HL-60/S4 treated with retinoic acid at 250 ng/mL for 4 days and 3 days (cell line): ENCODE measurements at regions not wholly inside any gene's neighbourhood (a gene's known extent, or its start where the extent isn't known, plus 50 kb on each side); places are given as distances from the start of the nearest gene placed in this dataset.

Source experiments
- in situ Hi-C: fragments of 300-500 bp; cut with MboI; formaldehyde crosslinking; loops from 2 replicates; pipeline ENCODE4 v1.7.0; 2022; ENCODE audit warnings: low sequenced_read_pairs

- in situ Hi-C loops: no loop called here
These were observed 204.2 kb upstream of the FOXF1 start for GRCh38 chr16:86306011-86306644.

- in situ Hi-C loops: no loop called here
These were observed 203.4 kb upstream of the FOXF1 start for GRCh38 chr16:86306811-86307513.

- in situ Hi-C loops: no loop called here
These were observed 202.8 kb upstream of the FOXF1 start for GRCh38 chr16:86307514-86307903.

GRCh38 chr16:86308514-86308913 is 201.8 kb upstream of the FOXF1 start:
- in situ Hi-C loops: no loop called here

GRCh38 chr16:86313631-86314030 is 196.7 kb upstream of the FOXF1 start:
- in situ Hi-C loops: no loop called here

GRCh38 chr16:86314402-86315025 is 195.8 kb upstream of the FOXF1 start:
- in situ Hi-C loops: no loop called here

GRCh38 chr16:86316967-86317812 is 193.1 kb upstream of the FOXF1 start:
- in situ Hi-C loops: no loop called here

GRCh38 chr16:86317813-86318650 is 192.3 kb upstream of the FOXF1 start:
- in situ Hi-C loops: no loop called here

GRCh38 chr16:86319585-86320236 is 190.6 kb upstream of the FOXF1 start:
- in situ Hi-C loops: no loop called here

- in situ Hi-C loops: no loop called here
These were observed 190.1 kb upstream of the FOXF1 start for GRCh38 chr16:86320237-86320595.

- in situ Hi-C loops: no loop called here
These were observed 188.8 kb upstream of the FOXF1 start for GRCh38 chr16:86321491-86321890.

- in situ Hi-C loops: no loop called here
These were observed 188.0 kb upstream of the FOXF1 start for GRCh38 chr16:86322283-86322682.

- in situ Hi-C loops: no loop called here
These were observed 187.5 kb upstream of the FOXF1 start for GRCh38 chr16:86322806-86323205.

GRCh38 chr16:86324320-86324719 is 186.0 kb upstream of the FOXF1 start:
- in situ Hi-C loops: no loop called here

- in situ Hi-C loops: no loop called here
These were observed 185.0 kb upstream of the FOXF1 start for GRCh38 chr16:86325360-86325759.

- in situ Hi-C loops: no loop called here
These were observed 184.4 kb upstream of the FOXF1 start for GRCh38 chr16:86325895-86326294.

GRCh38 chr16:86327321-86327720 is 183.0 kb upstream of the FOXF1 start:
- in situ Hi-C loops: no loop called here

GRCh38 chr16:86330906-86331305 is 179.4 kb upstream of the FOXF1 start:
- in situ Hi-C loops: no loop called here

GRCh38 chr16:86334079-86334635 is 176.2 kb upstream of the FOXF1 start:
- in situ Hi-C loops: no loop called here
